Middle frontal gyrus (tissue), 1 donor: ENCODE measurements at regions not wholly inside any gene's neighbourhood (a gene's known extent, or its start where the extent isn't known, plus 50 kb on each side); places are given as distances from the start of the nearest gene placed in this dataset.
A peak's percentile ranks its signal among the peaks of the same experiment; 100 is the strongest.
"Not testable (repeated sequence)": the region's sequence is repeated elsewhere in the genome, so short reads cannot be mapped to it uniquely, and the experiment has no call there.

ENCODE experiments used
- DNase-seq: peaks from one replicate; pipeline ENCODE4 v3.0.0-alpha.2; 2015; ENCODE audit warnings: low spot score; ENCODE audit errors: extremely low spot score

DNA sequence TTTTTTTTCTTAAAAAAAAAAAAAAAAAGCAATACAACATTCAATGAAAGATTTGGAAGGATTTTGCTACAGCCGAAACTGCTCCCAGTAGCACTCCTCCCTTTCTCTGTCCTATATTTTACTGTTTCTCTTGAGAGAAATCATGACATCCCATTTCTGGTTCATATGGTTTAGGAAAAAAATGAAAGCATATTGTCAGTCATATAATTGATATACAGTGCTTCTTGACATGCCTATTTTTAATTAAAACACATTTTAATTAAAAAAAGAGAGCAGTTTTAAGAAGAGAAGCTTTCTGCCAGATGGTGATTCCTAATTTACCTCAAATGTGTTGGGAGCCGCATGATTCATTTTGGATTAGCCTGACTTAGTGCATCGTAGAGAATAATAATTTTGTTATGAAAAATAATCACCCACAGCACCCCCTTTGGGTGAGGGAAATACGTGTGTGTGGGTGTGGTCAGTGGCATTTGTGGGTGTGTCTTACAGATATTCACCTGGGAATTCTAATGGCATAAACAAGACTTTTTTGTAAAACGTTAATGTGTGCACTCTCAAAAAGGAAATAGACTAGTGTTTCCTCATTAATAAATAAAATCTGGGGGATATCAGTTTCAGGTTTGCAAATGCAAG lies 544.5 kb downstream of the MFSD1 start:
- no peak for DNase-seq

DNA sequence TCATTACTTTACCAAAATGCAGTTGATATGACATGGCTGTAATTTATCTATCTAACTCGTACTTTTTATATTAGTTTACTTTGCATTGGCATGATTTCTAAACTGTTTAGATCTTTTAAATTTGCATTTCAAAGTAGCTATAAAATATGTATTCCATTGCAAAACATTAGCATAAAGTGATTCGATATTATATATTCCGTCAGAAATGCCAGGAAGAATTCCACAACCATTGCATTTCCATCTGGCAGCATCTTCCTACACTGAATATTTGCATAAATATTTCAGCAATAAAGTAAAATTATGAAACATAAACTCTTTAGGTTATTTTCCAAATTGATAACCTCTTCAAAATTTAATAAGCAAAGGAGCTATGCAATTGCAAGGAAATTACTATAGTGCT lies 546.6 kb downstream of the MFSD1 start:
- no peak for DNase-seq

DNA sequence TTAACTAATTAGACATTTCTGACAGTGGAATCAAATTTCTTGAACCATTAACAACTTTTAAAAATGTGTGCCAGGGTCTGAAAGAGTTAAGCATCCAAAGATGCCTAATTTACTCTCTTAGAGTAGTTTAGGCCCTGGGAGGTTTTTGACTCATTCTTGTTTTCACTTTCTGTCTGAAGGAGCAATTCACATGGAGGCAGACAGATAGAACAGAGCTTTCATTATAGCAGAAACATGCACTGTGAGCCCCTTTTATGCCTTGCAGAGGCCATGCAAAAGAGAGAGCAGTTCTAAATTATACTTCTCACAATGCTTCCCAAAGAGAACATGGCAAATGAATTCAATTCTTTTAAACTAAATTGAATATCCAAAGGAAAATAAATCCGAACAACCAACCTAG lies 554.8 kb downstream of the MFSD1 start:
- DNase-seq: peak; percentile 12

DNA sequence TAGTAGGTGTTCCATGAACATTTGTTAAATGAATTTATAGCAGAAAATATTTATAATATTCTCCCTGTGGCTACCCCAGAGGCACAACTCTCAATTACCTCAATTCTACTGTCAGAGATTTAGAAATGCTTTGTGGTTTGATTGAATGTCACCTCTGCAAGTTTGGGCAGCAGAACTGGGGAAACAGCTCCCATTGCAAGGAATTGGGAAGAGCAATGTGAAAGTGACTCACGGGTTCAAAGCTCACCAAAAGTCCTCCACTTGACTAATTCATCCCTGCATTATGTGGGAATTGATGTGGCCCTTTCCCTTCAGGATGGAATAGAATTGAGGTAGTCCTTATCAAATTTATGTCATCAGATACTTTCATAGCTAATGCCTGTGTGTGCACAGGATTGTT lies 562.7 kb downstream of the MFSD1 start:
- no peak for DNase-seq

DNA sequence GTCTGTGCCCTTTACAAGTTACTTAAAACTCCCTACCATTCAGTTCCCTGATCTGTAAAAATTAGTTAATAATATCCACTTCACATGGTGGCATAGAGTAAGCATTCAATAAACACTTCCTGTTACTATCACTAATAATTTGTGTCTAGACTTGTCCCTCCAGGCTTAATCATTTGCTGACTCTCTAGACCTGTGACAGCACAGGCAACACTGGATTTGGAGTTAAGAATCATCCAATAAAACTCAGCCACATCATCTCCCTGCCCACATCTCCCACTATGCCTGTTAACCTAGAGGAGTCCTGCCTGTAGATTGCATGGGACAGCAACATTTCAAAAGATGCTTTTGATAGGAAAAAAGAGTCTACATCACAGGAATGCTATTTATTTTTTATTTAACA lies 564.6 kb downstream of the MFSD1 start:
- no peak for DNase-seq

DNA sequence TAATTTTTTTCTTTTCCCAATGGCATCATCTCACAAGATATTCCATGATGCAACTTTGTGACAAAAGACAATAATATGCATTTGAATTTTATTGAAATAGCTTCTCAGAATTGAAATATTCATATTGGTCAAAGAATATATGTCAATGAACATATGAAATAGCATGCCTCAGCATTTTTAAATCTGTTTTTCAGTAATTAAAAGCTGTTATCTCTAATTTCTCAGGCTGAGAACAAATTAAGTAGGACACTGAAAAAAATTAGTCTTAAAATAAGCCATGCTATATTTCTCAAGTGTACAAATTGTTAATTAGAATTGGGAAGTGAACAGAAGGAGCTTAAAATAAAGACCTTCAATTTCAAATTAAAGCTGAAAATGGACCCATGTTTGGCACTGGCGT lies 570.1 kb downstream of the MFSD1 start:
- no peak for DNase-seq

DNA sequence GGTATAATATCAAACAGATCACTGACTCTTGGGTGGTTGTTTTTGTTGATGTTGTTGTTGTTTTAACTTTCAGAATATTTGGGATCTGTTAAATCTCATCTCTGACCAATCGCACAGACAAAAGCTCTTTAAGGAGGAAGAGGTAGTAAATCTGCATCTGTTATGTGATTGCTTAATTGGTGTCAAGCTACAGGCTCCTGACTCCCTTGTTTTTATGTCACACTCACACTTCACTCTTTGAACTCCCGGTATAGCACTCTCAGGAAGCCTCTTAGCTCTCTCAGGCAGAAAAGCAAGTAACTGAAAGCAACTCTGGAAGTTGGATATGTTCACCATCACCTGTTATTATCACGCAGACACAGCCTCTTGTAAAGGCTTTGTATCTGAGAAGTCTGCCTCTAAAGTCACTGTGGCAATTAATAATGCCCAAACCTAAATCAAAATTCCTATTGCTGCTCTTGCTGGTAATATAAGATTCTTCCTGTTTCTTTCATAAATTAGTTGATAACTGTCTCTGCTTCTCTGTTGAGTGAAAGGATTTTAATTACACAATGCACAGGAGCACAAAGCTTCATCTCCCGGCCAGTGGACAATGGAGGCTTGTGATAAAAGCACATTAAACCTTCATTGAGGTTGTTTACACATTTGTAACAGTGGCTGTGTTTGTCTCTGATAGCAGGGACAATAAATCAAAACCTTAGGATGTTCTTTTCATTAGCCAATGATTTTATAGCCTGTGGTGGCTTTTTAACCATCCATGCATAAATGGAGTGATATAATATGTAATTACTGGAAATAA lies 576.7 kb downstream of the MFSD1 start:
- no peak for DNase-seq

DNA sequence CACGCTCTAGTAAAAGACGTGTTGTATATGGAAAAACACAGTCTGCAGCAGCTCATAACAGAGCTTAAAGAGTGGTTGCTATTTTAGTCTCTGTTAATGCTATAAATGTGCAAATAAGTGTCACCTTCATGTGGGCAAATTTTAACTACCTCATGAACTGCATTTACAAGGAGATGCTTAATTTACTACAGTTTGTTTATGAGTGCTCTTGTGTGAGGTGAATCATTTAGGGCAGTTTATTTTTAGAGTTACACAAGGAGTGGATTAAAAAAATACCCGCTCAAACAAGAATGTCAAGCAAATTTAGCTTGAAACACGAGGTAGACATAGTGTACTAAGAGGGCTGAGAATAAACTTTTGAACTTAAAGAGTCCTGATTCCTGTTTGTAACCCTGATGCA lies 579.0 kb downstream of the MFSD1 start:
- DNase-seq: no peak

DNA sequence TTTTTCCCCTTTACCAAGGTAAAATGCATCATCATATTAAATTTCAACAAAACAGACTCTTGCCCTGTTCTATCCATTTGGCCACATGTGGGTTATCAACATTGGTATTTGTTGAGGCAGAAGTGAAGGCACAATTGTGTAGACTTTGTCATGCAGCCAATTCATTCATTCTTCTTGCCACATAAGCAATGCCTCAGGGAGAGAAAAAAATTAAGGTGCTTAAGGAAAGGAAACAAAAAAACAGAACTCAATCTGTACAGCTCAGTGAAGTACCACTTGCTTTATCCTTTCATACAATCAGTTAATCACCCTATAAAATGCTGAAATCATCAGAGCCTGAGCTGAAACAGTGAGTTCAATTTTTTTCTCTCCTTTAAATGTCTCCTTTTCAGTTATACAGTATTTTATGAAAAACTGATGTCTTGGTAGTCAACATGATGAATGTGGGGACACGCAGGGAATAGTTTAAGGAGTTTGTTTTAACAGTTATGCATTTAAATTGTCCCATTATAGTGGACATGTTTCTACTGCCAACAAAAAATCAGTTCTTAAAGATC lies 588.9 kb downstream of the MFSD1 start:
- DNase-seq: no peak

DNA sequence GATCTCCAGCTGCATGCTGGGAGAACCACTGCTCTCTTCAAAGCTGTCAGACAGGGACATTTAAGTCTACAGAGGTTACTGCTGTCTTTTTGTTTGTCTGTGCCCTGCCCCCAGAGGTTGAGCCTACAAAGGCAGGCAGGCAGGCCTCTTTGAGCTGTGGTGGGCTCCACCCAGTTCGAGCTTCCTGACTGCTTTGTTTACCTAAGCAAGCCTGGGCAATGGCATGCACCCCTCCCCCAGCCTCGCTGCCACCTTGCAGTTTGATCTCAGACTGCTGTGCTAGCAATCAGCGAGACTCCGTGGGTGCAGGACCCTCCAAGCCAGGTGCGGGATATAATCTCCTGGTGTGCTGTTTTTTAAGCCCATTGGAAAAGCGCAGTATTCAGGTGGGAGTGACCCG lies 591.0 kb upstream of the IL12A start:
- DNase-seq: not testable (repeated sequence)

DNA sequence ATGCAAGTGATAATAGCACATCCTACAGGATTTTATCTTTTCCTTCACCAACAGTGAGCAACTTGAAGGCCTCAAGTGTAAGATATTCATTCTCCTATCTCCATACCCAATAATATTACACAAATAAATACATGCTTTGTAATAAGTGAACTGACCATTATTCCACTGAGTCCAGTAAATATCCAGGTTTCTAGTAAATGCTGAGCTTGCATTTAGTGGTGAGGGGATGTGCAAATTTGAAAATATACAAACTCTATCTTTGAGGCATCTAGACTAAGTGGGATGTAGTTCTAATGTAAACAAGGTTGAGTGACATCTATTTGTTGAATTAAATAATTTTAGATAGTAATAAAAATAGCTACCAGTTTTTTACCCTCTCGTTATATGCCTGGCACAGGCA lies 587.6 kb upstream of the IL12A start:
- DNase-seq: no peak

DNA sequence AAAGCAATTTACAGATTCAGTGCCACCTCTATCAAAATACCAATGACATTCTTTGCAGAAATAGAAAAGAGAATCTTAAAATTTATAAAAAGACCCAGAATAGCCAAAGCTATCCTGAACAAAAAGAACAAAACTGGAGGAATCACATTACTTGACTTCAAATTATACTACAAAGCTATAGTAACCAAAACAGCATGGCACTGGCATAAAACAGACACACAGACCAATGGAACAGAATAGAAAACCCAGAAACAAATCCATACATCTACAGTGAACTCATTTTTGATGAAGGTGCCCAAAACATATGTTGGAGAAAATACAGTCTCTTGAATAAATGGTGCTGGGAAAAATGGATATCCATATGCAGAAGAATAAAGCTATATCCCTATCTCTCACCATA lies 578.9 kb upstream of the IL12A start:
- not testable (repeated sequence) for DNase-seq

DNA sequence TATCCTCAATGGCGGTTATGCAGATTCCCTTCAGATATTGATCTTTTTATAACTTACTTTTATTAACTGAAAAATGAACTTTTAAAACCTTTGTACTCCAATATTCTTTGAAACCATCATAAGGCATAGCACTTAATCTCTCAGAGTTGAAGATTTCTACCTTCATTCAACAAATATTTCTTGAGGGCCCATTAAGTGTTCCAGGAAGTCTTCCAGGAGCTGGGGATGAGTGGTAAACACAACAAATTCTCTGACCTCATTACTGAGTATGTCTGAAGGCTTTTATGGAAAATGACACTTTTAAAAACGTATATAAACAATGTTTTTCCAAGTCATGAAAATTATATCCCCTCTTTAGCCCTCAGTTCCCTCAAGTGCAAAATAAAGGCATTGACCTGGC lies 575.3 kb upstream of the IL12A start:
- DNase-seq: no peak

DNA sequence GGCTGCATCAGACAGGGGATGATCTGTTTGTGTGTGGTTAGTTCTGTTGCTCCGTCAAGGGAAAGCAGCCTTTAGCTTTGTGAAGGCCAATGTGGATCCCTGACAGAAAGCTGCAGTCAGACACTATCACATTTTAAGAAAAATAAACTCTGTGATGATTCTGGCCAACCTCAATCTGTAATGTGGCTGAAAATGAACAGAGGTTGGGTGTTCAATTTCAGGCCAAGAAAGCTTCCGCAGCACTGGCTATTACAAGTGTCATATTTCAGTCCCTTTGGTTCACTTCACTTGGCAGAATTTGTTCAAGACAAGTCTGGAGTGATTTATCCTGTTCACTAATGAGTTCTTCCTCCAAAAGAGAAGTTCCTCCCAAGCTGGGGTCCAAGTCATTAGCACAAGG lies 571.8 kb upstream of the IL12A start:
- DNase-seq: no peak

DNA sequence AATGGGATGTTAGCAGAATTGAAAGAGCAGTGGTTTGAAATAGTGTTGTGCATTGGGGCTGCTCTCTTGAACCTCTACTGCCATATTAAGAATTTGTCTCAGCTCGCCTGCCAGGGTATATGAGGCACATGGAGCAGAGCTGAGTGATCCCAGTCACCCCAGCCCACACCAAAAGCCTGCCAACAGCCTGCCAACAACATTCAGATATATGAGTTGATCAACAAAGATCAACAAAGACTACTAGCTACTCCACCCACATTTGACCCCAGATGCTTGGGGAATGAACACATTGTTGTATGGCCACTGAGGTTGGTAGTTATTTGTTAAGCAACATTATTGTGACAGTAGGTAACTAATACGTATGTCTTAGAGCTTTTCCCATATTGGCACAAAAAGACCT lies 570.9 kb upstream of the IL12A start:
- DNase-seq: no peak

DNA sequence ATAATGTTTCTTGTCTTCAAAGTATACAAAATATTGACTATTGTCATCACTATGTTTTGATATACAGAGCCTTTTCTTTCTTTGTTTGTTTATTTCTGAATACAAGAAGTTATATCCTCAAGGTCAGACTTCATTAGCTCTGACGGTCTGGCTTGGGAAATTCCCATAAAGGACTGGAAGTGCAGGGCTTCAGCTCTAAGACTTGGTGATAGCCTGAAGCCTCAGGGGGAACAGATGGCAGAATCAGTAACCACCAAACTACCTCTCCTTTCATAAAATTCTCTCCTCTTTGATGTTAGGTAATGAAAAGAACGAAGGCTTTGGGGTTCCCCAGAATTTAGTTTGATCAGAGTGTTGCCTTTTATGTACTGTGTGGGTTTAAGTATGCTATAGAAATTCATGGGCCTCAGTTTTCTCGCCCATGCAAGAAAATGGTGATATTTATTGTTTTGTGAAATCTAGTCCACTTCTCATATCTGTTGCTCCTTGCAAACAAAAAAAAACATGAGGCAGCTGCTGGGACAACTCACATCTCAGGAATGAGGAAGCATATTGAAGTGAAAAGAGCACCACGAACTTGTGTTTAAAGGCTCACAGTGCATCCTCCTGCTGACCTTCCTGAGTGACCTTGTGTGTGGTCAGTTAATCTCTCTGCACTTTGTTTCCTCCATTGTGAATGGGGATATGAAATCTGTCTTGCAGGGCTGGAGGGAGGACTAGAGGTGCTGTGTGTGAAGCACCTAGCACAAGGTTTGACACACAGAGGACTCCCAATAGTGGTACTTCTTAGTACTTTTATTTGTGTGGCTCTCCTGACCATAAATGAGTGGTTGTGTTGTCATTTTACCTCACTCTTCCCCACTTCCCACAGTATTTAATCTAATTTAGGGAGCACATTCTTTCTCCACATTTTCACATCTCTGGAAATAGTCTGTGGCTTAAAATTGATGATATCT lies 569.8 kb upstream of the IL12A start:
- no peak for DNase-seq

DNA sequence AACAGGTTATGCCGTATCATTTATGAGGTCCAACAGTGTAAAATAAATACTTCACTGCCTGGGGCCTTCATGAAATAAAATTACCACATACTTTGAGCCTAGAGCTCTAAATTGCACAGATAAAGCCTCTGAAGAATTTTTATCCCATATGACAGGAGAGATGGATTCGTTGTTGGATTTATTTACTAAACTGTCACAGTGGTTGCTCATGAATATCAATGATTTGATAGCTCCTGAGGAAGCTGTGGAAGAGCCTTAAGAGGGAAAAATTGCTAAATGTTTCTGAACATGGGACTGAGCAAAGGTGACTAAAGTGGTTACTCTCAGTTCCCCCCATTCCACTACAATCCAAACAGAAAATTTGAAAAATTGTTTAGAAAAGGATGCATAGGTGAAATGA lies 558.9 kb upstream of the IL12A start:
- no peak for DNase-seq

DNA sequence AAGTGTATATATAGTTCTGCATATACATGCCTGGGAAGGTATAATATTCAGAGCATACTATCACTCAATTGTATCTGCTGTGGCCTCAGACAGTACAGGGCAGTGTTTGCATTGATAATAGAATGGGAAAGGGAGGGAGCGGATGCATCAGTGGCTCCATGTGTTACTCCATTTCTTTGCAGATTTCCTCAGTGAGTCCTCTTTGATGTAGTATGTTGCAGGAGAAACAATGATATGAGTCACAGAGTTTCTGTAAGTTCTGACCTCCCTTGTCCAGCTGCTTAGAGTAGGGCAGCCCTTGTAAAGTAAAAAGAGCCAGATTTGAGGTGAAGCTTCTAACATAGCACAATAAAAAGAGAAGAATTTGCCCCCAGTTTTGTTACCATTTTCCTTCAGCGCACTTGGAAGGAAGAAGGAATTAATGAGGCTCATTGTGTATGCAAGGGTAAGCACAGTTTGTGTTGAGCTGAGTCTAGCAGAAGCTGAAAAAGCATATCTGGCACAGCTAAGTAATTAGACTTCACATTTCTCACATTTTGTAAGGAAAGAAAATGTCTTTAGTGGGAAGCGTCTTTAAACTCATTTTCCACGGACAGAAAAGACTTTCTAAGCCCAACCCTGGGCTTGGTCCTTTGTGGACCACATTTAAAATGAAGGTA lies 555.8 kb upstream of the IL12A start:
- peak; percentile 7 for DNase-seq

DNA sequence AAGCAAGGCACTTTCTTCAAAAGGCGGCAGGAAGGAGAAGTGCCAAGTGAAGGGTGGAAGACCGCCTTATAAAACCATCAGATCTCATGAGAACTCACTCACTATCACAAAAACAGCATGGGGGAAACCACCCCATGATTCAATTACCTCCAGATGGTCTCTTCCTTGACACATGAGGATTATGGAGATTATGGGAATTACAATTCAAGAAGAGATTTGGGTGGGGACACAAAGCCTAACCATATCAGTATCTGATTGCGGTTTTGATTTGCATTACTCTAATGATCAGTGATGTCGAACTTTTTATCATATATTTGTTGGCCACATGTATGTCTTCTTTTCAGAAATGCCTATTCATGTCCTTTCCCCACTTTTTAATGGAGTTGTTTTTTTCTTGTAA lies 549.3 kb upstream of the IL12A start:
- DNase-seq: no peak

DNA sequence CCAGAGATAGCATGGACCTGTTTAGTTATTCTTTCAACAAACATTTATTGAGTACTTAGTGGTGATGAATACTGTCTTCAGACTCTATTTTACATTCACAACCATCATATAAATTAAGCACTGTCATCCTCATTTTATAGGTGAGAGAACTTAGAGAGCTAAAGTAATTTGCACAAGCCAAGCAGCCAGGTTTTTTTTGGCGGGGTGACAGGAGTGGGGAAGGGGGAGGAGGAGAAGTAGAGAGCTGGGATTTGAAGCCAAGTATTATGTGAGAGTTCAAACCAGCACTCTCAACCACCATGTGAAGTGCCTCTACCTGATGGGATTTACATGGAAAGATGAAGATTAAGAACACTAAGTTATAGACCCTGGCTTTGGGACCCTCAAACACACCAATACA lies 547.4 kb upstream of the IL12A start:
- DNase-seq: no peak

DNA sequence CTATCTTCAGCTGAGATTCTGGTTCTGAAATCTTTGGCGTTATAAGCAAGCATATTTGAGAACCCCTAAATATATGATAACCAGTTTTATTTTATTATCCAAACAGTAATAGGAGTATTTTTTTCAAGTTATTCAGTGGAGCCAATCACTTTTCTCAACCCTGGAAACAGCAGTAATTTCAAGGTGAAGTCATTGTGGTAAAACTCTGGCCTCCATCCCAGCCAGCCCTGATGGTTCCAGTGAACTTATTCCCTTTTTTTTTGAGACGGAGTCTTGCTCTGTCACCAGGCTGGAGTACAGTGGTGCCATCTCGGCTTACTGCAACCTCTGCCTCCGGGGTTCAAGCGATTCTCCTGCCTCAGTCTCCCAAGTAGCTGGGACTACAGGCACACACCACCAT lies 545.4 kb upstream of the IL12A start:
- DNase-seq: no peak
